GM12873 (cell line): ENCODE measurements at regions not wholly inside any gene's neighbourhood (a gene's known extent, or its start where the extent isn't known, plus 50 kb on each side); places are given as distances from the start of the nearest gene placed in this dataset.

Experiments
- TF ChIP-seq, protein P1 (sequence below): IDR thresholded peaks from 2 replicates; pipeline ENCODE4 v1.5.1; 2012; ENCODE audit warnings: low read depth, mild to moderate bottlenecking, moderate library complexity, low read length, control low read depth; ENCODE audit not compliant: insufficient read depth; ENCODE audit errors: missing control alignments

GRCh38 chr7:25923741-25924460 lies 228.1 kb upstream of the NFE2L3 start:
- TF ChIP-seq, protein P1, sequence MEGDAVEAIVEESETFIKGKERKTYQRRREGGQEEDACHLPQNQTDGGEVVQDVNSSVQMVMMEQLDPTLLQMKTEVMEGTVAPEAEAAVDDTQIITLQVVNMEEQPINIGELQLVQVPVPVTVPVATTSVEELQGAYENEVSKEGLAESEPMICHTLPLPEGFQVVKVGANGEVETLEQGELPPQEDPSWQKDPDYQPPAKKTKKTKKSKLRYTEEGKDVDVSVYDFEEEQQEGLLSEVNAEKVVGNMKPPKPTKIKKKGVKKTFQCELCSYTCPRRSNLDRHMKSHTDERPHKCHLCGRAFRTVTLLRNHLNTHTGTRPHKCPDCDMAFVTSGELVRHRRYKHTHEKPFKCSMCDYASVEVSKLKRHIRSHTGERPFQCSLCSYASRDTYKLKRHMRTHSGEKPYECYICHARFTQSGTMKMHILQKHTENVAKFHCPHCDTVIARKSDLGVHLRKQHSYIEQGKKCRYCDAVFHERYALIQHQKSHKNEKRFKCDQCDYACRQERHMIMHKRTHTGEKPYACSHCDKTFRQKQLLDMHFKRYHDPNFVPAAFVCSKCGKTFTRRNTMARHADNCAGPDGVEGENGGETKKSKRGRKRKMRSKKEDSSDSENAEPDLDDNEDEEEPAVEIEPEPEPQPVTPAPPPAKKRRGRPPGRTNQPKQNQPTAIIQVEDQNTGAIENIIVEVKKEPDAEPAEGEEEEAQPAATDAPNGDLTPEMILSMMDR = no peak

DNA sequence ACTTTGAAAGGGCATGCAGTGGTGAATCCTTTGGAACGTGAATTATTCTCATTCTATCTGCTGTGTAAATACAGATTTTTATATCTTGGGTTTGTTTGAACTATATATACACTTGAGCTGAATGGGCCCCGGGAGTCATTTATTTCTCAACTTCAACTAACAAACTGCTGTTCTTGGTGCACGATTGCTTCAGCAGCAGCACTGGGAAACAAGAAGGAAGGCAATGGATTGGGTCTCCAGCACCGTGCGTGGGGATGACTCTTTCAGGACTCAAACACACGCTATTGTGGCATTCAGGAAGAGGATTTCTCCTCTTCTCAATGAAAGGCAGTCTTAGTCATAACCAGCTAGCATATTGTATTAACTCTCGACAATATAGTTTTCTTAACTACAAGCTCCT lies 226.0 kb upstream of the NFE2L3 start:
- TF ChIP-seq, protein P1 = no peak

DNA sequence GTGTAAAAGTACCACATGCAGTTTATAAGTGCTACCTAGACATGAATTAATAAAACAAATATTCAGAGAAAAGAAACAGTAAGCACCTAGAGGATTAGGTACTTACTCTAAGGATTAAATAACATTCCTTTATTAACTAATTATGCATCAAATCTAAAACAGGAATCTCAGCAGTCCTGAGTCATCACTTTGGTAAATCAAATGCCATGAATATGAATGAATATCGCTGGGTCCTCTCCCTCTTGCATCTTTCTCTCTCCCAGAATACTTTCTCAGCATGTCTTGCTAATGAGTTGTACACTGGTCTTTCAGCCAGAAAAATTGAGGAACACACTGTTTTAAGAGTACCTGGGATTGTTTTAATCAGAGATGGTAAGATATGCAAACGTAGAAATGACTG lies 225.5 kb upstream of the NFE2L3 start:
- TF ChIP-seq, protein P1 = no peak

GRCh38 chr7:25926891-25927625 lies 224.9 kb upstream of the NFE2L3 start:
- TF ChIP-seq, protein P1 = no peak

DNA sequence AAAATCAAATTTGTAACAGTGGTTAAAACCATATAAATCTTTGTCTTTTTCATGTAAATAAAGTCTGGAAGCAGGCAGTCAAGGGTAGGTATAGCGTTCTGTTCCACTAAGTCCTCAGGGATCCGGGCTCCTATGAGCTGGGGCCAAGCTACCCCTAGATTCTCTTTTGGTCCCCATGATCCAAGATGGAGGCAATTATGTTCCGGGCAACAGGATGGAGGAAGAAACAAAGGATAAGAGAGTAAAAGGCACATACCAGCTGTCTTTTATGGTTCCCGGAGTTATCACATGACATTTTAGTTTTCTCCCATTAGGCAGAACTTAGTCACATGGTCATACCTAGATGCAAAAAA lies 224.4 kb upstream of the NFE2L3 start:
- TF ChIP-seq, protein P1 = no peak

GRCh38 chr7:25928549-25929330 lies 223.3 kb upstream of the NFE2L3 start:
- TF ChIP-seq, protein P1 = no peak

DNA sequence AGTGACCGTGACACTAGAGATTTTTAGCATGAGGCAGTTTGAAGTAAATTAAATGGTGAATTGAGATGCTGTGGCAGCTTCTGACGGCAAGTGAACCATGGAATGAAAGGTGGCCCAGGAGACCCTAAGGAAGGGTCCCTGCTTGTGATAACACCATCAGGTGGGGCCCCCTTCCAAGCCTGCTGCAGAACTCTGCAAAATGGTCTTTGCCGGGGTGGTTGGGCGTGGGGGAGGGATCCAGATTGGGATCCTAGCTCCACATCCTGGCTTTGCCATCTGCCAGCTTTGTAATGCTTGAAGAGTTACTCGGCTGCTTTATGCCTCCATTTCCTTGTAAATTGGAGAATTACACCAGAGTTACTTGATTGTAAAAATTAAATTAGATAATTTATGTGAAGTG lies 222.6 kb upstream of the NFE2L3 start:
- TF ChIP-seq, protein P1 = no peak
